SK-N-SH (cell line): ENCODE measurements at regions not wholly inside any gene's neighbourhood (a gene's known extent, or its start where the extent isn't known, plus 50 kb on each side); places are given as distances from the start of the nearest gene placed in this dataset.

ENCODE experiments used
- CTCF ChIA-PET: fragments of 300-600, 350-600 bp; formaldehyde crosslinking; extraction: SDS; loops from one replicate; lab custom pipeline; 2021; lab: Yijun Ruan, JAX
- POLR2A ChIA-PET: fragments of 350-600 bp; sonication (Branson Sonifier 250); formaldehyde crosslinking; extraction: SDS; loops from one replicate; lab custom pipeline; 2020; ENCODE audit warnings: antibody characterized with exemption, inconsistent platforms; lab: Yijun Ruan, JAX
- DNase-seq: peaks from one replicate; pipeline ENCODE4 v3.0.0; 2012
- H2AFZ ChIP-seq: fragments of 200-600 bp; sonication (generic); 2 replicates; pipeline ENCODE4 v1.8.1; 2016; ENCODE audit warnings: antibody characterized with exemption, mild to moderate bottlenecking, low read depth
- H3F3A ChIP-seq: fragments of 200-600 bp; sonication (generic); replicated peaks from 2 replicates; pipeline ENCODE3; 2016; ENCODE audit warnings: antibody characterized with exemption, mild to moderate bottlenecking; ENCODE audit not compliant: insufficient read depth
- H3K27ac ChIP-seq, 2 experiments: fragments of 200-500 bp in 1 of 2; fragments of 200-600 bp in 1 of 2; sonication (Bioruptor generic) in 1 of 2; sonication (generic), shearing (Covaris generic) in 1 of 2; 2 replicates each; pipeline versions ENCODE4 v1.5.1 to v1.6.1; 2014 to 2016; ENCODE audit warnings: low read depth in 2 of 2, inconsistent platforms in 1 of 2, low read length in 1 of 2, mild to moderate bottlenecking in 1 of 2, mixed read lengths in 1 of 2
- H3K27me3 ChIP-seq: fragments of 200-600 bp; sonication (generic), shearing (Covaris generic); 2 replicates; pipeline ENCODE4 v1.6.1; 2016; ENCODE audit warnings: mixed run types; ENCODE audit not compliant: insufficient read depth
- H3K36me3 ChIP-seq, 2 experiments: fragments of 200-500 bp in 1 of 2; fragments of 200-600 bp in 1 of 2; sonication (Bioruptor generic) in 1 of 2; sonication (generic) in 1 of 2; replicated peaks in 1 of 2; 2 replicates each; pipeline versions ENCODE3 to v1.5.1; 2014 to 2016; ENCODE audit warnings: low read length in 1 of 2, mild to moderate bottlenecking in 1 of 2; ENCODE audit not compliant: insufficient read depth in 2 of 2, control insufficient read depth in 1 of 2
- H3K4me1 ChIP-seq, 2 experiments: fragments of 200-500 bp in 1 of 2; fragments of 200-600 bp in 1 of 2; sonication (Bioruptor generic) in 1 of 2; sonication (generic), shearing (Covaris generic) in 1 of 2; 2 replicates each; pipeline versions ENCODE4 v1.5.1 to v1.6.1; 2014 to 2016; ENCODE audit warnings: low read depth in 1 of 2, low read length in 1 of 2, mixed run types in 1 of 2; ENCODE audit not compliant: insufficient read depth in 2 of 2, control insufficient read depth in 1 of 2
- H3K4me2 ChIP-seq: fragments of 200-600 bp; sonication (generic), shearing (Covaris generic); 2 replicates; pipeline ENCODE4 v1.6.1; 2017; ENCODE audit warnings: mixed run types
- H3K4me3 ChIP-seq, 2 experiments: fragments of 200-500 bp in 1 of 2; fragments of 200-600 bp in 1 of 2; sonication (Bioruptor generic) in 1 of 2; sonication (generic), shearing (Covaris generic) in 1 of 2; 2 replicates each; pipeline versions ENCODE4 v1.5.1 to v1.8.1; 2014 to 2016; ENCODE audit warnings: low read depth in 2 of 2, inconsistent platforms in 1 of 2, low read length in 1 of 2, mild to moderate bottlenecking in 1 of 2, mixed read lengths in 1 of 2, moderate library complexity in 1 of 2
- H3K79me2 ChIP-seq: fragments of 200-600 bp; sonication (generic); 2 replicates; pipeline ENCODE4 v1.8.1; 2017; ENCODE audit warnings: mild to moderate bottlenecking; ENCODE audit not compliant: insufficient read depth
- H3K9ac ChIP-seq: fragments of 200-600 bp; sonication (generic); 2 replicates; pipeline ENCODE4 v1.6.1; 2017; ENCODE audit warnings: mixed run types
- H3K9me2 ChIP-seq: fragments of 200-600 bp; sonication (generic); 2 replicates; pipeline ENCODE4 v1.6.1; 2017; ENCODE audit warnings: mixed run types
- H3K9me3 ChIP-seq: fragments of 200-600 bp; sonication (generic); 2 replicates; pipeline ENCODE4 v1.6.1; 2017; ENCODE audit warnings: mixed run types, mild to moderate bottlenecking, moderate library complexity
- H4K20me1 ChIP-seq: fragments of 200-600 bp; sonication (generic); 2 replicates; pipeline ENCODE4 v1.6.1; 2017; ENCODE audit warnings: mild to moderate bottlenecking, mixed run types; ENCODE audit not compliant: insufficient read depth
- CHD2 ChIP-seq: fragments of 150-350 bp; IDR thresholded peaks from 2 replicates; pipeline ENCODE4 v1.6.1; 2018; ENCODE audit warnings: low read length; ENCODE audit not compliant: partially characterized antibody
- ELF1 ChIP-seq: IDR thresholded peaks from 2 replicates; pipeline ENCODE4 v1.4.0; 2012
- FOSL2 ChIP-seq: IDR thresholded peaks from 2 replicates; pipeline ENCODE4 v1.4.0; 2012; ENCODE audit warnings: low read depth, mild to moderate bottlenecking, moderate library complexity, borderline replicate concordance
- RAD21 ChIP-seq: IDR thresholded peaks from 2 replicates; pipeline ENCODE4 v1.6.1; 2012; ENCODE audit warnings: mild to moderate bottlenecking, low read length
- SMC3 ChIP-seq: IDR thresholded peaks from 2 replicates; pipeline ENCODE4 v1.6.1; 2012; ENCODE audit warnings: low read depth, low read length, improper control_type of control experiment
- TAF1 ChIP-seq: IDR thresholded peaks from 2 replicates; pipeline ENCODE4 v1.6.1; 2012; ENCODE audit warnings: low read depth, mild to moderate bottlenecking, low read length, moderate library complexity, borderline replicate concordance
- WGBS: methylation state at CpG from one replicate; pipeline ENCODE4 v1.1.6; 2017; ENCODE audit warnings: low lambda C conversion rate; 5-methylcytosine and 5-hydroxymethylcytosine counted together
- TF ChIP-seq, protein P1 (sequence below): IDR thresholded peaks from 2 replicates; pipeline ENCODE4; 2012
- TF ChIP-seq, protein P2 (sequence below): fragments of 150-350 bp; IDR thresholded peaks from 2 replicates; pipeline ENCODE4 v1.6.1; 2017; ENCODE audit warnings: antibody characterized with exemption, low read length, low read depth, borderline replicate concordance
- TF ChIP-seq, protein P3 (sequence below): IDR thresholded peaks from 2 replicates; pipeline ENCODE4 v1.4.0; 2012; ENCODE audit warnings: low read depth, borderline replicate concordance
- TF ChIP-seq, protein P4 (sequence below): fragments of 200-600 bp; sonication (generic); IDR thresholded peaks from 2 replicates; pipeline ENCODE4 v1.6.1; 2017; ENCODE audit warnings: antibody characterized with exemption, mild to moderate bottlenecking, moderate library complexity

DNA sequence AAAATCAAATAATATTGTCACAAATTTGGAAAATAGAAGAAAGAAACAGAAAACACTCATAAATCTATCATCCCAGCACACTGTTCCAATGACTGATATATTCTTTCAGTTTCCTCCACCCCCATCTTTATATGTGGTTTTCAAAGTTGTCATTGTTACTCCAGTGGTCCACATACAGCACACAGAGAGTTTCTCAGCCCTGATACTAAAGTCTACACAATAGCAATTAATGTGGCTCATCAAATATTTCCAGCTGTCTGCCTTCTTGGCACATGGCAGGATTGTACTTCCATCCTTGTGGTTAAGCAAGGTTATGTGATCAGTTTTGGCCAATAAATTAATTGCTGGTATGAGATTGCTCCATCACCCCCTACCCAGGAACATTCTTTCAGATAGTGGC, 221.7 kb downstream of the PDCD6IP start:
- no peaks in the 10 kb centered on the region; a peak in 1 of 4 replicates for H3K4me1 ChIP-seq
- H3K36me3 ChIP-seq: no peaks in the 10 kb centered on the region
- H4K20me1 ChIP-seq: no peaks in the 10 kb centered on the region
- ChIA-PET POLR2A (no interaction called here), CTCF (no interaction called here)
- no peak overlapping the region for H3K27ac ChIP-seq
- H3K9me3 ChIP-seq: no peaks in the 10 kb centered on the region
- DNase-seq: no peak
- no peaks in the 10 kb centered on the region for H3K27me3 ChIP-seq
- H3K9ac ChIP-seq: no peak overlapping the region
- no peak overlapping the region for H3K4me2 ChIP-seq
- H3K79me2 ChIP-seq: no peaks in the 10 kb centered on the region
- H2AFZ ChIP-seq: no peak overlapping the region
- TF ChIP-seq, protein P1, sequence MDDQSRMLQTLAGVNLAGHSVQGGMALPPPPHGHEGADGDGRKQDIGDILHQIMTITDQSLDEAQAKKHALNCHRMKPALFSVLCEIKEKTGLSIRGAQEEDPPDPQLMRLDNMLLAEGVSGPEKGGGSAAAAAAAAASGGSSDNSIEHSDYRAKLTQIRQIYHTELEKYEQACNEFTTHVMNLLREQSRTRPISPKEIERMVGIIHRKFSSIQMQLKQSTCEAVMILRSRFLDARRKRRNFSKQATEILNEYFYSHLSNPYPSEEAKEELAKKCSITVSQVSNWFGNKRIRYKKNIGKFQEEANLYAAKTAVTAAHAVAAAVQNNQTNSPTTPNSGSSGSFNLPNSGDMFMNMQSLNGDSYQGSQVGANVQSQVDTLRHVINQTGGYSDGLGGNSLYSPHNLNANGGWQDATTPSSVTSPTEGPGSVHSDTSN: no peak
- TF ChIP-seq FOSL2: no peak
- no peak for TF ChIP-seq SMC3
- TF ChIP-seq, protein P2, sequence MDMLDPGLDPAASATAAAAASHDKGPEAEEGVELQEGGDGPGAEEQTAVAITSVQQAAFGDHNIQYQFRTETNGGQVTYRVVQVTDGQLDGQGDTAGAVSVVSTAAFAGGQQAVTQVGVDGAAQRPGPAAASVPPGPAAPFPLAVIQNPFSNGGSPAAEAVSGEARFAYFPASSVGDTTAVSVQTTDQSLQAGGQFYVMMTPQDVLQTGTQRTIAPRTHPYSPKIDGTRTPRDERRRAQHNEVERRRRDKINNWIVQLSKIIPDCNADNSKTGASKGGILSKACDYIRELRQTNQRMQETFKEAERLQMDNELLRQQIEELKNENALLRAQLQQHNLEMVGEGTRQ: no peak
- TF ChIP-seq RAD21: no peak
- TF ChIP-seq, protein P3, sequence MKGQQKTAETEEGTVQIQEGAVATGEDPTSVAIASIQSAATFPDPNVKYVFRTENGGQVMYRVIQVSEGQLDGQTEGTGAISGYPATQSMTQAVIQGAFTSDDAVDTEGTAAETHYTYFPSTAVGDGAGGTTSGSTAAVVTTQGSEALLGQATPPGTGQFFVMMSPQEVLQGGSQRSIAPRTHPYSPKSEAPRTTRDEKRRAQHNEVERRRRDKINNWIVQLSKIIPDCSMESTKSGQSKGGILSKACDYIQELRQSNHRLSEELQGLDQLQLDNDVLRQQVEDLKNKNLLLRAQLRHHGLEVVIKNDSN: no peak
- no peak for TF ChIP-seq TAF1
- TF ChIP-seq ELF1: no peak
- TF ChIP-seq CHD2: no peak
- H3K4me3 ChIP-seq: no peak overlapping the region
- H3F3A ChIP-seq: no peaks in the 10 kb centered on the region
- no peaks in the 10 kb centered on the region for H3K9me2 ChIP-seq

DNA sequence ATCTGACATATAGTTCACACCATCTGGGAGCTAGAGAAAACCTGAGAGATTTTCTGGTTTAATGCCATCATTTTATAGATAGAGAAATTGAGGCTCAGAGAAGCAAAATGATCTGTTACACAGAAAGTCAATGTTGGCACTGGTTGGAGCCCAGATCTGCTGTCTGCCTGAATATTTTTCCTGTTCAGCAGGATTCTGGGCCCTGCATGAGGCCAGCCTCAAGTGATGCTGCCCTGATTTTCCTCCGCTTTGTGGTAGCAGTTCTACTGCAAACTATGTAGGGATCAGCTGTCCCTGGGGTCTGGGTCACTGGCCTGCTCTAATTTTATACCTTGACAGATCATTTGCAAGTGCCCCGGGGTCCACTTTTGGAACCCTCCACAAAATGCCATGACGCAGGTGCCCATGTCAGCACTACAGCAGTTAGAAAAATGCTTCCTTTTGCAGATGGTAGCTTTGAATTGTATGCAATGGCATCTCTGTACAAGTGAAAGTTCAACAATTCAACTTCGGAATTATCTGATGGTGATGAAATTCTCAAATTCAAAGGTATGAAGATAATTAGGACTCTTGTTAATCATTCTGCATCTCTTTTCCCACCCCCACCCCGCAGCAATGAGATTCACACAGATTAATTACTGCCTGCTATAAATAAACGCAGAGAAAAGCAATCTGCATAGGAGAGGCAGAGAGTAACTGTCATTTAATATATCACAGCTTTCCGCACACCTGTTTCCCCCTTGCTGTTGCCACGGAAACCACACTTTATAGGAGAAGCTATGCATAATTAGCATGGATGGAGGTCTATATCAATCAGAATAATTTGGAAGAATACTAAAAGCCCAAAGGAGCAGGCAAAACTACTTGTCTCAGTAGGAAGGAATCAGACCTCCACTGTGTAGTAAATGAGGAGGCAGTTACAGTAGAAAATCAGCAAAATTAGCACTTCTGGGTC, 222.6 kb downstream of the PDCD6IP start:
- no peak for DNase-seq
- no peaks in the 10 kb centered on the region; a peak in 1 of 4 replicates for H3K4me1 ChIP-seq
- ChIA-PET CTCF (no interaction called here), POLR2A (no interaction called here)
- no peaks in the 10 kb centered on the region for H3K79me2 ChIP-seq
- no peaks in the 10 kb centered on the region for H4K20me1 ChIP-seq
- TF ChIP-seq, protein P4, sequence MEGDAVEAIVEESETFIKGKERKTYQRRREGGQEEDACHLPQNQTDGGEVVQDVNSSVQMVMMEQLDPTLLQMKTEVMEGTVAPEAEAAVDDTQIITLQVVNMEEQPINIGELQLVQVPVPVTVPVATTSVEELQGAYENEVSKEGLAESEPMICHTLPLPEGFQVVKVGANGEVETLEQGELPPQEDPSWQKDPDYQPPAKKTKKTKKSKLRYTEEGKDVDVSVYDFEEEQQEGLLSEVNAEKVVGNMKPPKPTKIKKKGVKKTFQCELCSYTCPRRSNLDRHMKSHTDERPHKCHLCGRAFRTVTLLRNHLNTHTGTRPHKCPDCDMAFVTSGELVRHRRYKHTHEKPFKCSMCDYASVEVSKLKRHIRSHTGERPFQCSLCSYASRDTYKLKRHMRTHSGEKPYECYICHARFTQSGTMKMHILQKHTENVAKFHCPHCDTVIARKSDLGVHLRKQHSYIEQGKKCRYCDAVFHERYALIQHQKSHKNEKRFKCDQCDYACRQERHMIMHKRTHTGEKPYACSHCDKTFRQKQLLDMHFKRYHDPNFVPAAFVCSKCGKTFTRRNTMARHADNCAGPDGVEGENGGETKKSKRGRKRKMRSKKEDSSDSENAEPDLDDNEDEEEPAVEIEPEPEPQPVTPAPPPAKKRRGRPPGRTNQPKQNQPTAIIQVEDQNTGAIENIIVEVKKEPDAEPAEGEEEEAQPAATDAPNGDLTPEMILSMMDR: no peak
- TF ChIP-seq CHD2: no peak
- H3K9me2 ChIP-seq: no peaks in the 10 kb centered on the region
- H3K9me3 ChIP-seq: no peaks in the 10 kb centered on the region
- H3K36me3 ChIP-seq: no peaks in the 10 kb centered on the region
- 56% methylated on average over 8 of the region's 8 CpGs for WGBS
- H3K4me2 ChIP-seq: no peak overlapping the region
- H3K9ac ChIP-seq: no peak overlapping the region
- H3K27ac ChIP-seq: no peak overlapping the region
- H3F3A ChIP-seq: no peaks in the 10 kb centered on the region
- H3K27me3 ChIP-seq: no peaks in the 10 kb centered on the region
- H3K4me3 ChIP-seq: no peak overlapping the region
- H2AFZ ChIP-seq: no peak overlapping the region
